NT2/D1 (cell line): ENCODE measurements at regions not wholly inside any gene's neighbourhood (a gene's known extent, or its start where the extent isn't known, plus 50 kb on each side); places are given as distances from the start of the nearest gene placed in this dataset.

ENCODE experiments used
- SUZ12 ChIP-seq: IDR thresholded peaks from 2 replicates; pipeline ENCODE4 v1.6.1; 2011; ENCODE audit not compliant: insufficient read length, insufficient read depth; ENCODE audit errors: extremely low read depth
- YY1 ChIP-seq: IDR thresholded peaks from 2 replicates; pipeline ENCODE4 v1.6.1; 2011; ENCODE audit not compliant: insufficient read length, insufficient read depth

DNA sequence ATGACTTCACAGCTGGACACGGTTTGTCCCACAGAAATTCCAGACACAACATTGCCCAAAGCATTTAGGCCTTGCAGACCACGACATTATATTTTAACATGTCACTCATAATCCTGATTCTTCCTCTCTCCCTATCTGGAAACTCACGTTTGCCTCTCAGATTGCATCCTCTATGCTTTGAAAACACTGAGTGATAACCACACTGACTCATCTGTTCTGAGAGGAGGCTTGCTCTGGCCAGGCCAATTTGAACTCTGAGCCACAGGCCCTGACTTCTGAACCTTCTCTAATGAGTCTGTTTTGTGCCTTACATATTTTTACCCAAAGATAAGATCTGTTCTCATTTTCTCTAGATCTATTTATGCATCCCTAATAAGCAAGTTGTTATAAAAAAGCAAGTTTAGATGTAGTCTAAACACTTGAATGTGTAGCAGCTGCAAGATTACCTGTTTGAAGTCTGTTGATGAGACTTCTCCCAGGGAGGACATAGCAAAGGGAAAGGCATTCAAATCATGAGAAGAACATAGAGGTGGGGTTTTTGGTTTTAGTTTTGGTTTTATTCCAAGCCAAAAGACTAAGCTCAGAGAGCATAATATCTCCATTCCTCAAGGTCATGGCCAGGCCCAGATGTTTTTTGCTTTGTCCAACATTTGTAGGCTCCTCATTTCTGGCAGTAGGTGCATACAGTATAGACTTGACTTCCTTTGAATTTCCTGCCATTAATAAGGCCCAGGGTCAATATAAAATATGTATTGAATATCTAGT lies 234.4 kb upstream of the LRTM1 start:
- TF ChIP-seq YY1, result no peak
- TF ChIP-seq SUZ12, result no peak
